ENCODE measurements at regions not wholly inside any gene's neighbourhood (a gene's known extent, or its start where the extent isn't known, plus 50 kb on each side); places are given as distances from the start of the nearest gene placed in this dataset.

GRCh38 chr13:84684804-84685203 is 802.5 kb upstream of the SLITRK1 start:
- DNase-seq, result no peak

- DNase-seq, result peak; percentile 12
Measured at GRCh38 chr13:84684048-84684662, 801.9 kb upstream of the SLITRK1 start.

GRCh38 chr13:84683448-84683847 is 801.2 kb upstream of the SLITRK1 start:
- no peak for DNase-seq

- DNase-seq, result no peak
Measured at GRCh38 chr13:84677836-84678235, 795.6 kb upstream of the SLITRK1 start.

- DNase-seq, result no peak
Measured at GRCh38 chr13:84672616-84673015, 790.3 kb upstream of the SLITRK1 start.

GRCh38 chr13:84670245-84670644 is 788.0 kb upstream of the SLITRK1 start:
- DNase-seq, result no peak

GRCh38 chr13:84668637-84669036 is 786.4 kb upstream of the SLITRK1 start:
- DNase-seq, result peak; percentile 15

- DNase-seq, result no peak
Measured at GRCh38 chr13:84662491-84662890, 780.2 kb upstream of the SLITRK1 start.

GRCh38 chr13:84661718-84662117 is 779.4 kb upstream of the SLITRK1 start:
- DNase-seq, result no peak

- no peak for DNase-seq
Measured at GRCh38 chr13:84659359-84659661, 777.0 kb upstream of the SLITRK1 start.

GRCh38 chr13:84658491-84659358 is 776.5 kb upstream of the SLITRK1 start:
- DNase-seq, result no peak

GRCh38 chr13:84655677-84656076 is 773.4 kb upstream of the SLITRK1 start:
- DNase-seq, result no peak

- DNase-seq, result no peak
Measured at GRCh38 chr13:84654654-84655275, 772.5 kb upstream of the SLITRK1 start.

GRCh38 chr13:84653915-84654534 is 771.8 kb upstream of the SLITRK1 start:
- DNase-seq, result no peak

- no peak for DNase-seq
Measured at GRCh38 chr13:84651705-84652104, 769.4 kb upstream of the SLITRK1 start.

GRCh38 chr13:84651288-84651687 is 769.0 kb upstream of the SLITRK1 start:
- no peak for DNase-seq

- DNase-seq, result no peak
Measured at GRCh38 chr13:84649853-84650252, 767.6 kb upstream of the SLITRK1 start.

- DNase-seq, result no peak
Measured at GRCh38 chr13:84648069-84648640, 765.9 kb upstream of the SLITRK1 start.

- DNase-seq, result no peak
Measured at GRCh38 chr13:84646957-84647356, 764.7 kb upstream of the SLITRK1 start.

- DNase-seq, result no peak
Measured at GRCh38 chr13:84645196-84646012, 763.1 kb upstream of the SLITRK1 start.

GRCh38 chr13:84641491-84641890 is 759.2 kb upstream of the SLITRK1 start:
- DNase-seq, result no peak

- DNase-seq, result no peak
Measured at GRCh38 chr13:84640691-84641090, 758.4 kb upstream of the SLITRK1 start.

Measured in NCI-H345 (cell line).